HEK293T (cell line): ENCODE measurements at regions not wholly inside any gene's neighbourhood (a gene's known extent, or its start where the extent isn't known, plus 50 kb on each side); places are given as distances from the start of the nearest gene placed in this dataset.

Experiments
- ARNT ChIP-seq: fragments of 450-650 bp; IDR thresholded peaks from 2 replicates; pipeline ENCODE4 v1.6.1; 2017; ENCODE audit warnings: mild to moderate bottlenecking
- BHLHE40 ChIP-seq: fragments of 450-650 bp; IDR thresholded peaks from 2 replicates; pipeline ENCODE4 v1.6.1; 2016; ENCODE audit warnings: mild to moderate bottlenecking, moderate library complexity, borderline replicate concordance
- FOXA1 ChIP-seq: fragments of 450-650 bp; IDR thresholded peaks from 2 replicates; pipeline ENCODE4 v1.6.1; 2016; ENCODE audit warnings: mild to moderate bottlenecking
- FOXK2 ChIP-seq: fragments of 450-650 bp; IDR thresholded peaks from 2 replicates; pipeline ENCODE4 v1.6.1; 2016; ENCODE audit warnings: mild to moderate bottlenecking
- FOXM1 ChIP-seq: fragments of 450-650 bp; IDR thresholded peaks from 2 replicates; pipeline ENCODE4 v1.6.1; 2017; ENCODE audit warnings: mild to moderate bottlenecking, borderline replicate concordance
- L3MBTL2 ChIP-seq: fragments of 450-650 bp; conservative IDR thresholded peaks from 2 replicates; pipeline ENCODE4 v1.6.1; 2016; ENCODE audit warnings: mild to moderate bottlenecking
- SP1 ChIP-seq: fragments of 450-650 bp; IDR thresholded peaks from 2 replicates; pipeline ENCODE4 v1.6.1; 2017
- SUZ12 ChIP-seq: fragments of 450-650 bp; IDR thresholded peaks from 2 replicates; pipeline ENCODE4 v1.6.1; 2016; ENCODE audit warnings: mild to moderate bottlenecking
- TARDBP ChIP-seq: fragments of 450-650 bp; IDR thresholded peaks from 2 replicates; pipeline ENCODE4 v1.6.1; 2016
- ZNF384 ChIP-seq: fragments of 450-650 bp; IDR thresholded peaks from 2 replicates; pipeline ENCODE4 v1.6.1; 2016
- TF ChIP-seq, protein P1 (sequence below): fragments of 450-650 bp; IDR thresholded peaks from 2 replicates; pipeline ENCODE4 v1.6.1; 2016

DNA sequence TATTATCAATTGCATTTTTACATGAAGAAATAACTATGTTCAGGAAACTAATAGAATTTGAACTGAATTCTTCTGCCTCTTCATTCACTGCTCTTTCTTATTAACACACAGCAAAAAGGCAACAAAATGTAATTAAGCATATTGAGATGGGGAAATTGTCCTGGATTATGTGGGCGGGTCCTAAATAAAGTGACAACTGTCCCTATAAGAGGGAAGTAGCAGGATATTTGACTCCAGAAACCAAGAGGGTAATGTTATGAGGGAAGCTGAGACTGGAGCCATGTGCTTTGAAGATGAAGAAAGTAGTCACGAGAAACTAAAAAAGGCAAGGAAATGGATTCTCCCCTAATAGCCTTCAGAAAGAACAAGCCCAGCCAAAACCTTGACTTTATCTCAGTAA is 311.2 kb upstream of the PIK3R1 start:
- no peak for TF ChIP-seq FOXK2
- TF ChIP-seq, protein P1, sequence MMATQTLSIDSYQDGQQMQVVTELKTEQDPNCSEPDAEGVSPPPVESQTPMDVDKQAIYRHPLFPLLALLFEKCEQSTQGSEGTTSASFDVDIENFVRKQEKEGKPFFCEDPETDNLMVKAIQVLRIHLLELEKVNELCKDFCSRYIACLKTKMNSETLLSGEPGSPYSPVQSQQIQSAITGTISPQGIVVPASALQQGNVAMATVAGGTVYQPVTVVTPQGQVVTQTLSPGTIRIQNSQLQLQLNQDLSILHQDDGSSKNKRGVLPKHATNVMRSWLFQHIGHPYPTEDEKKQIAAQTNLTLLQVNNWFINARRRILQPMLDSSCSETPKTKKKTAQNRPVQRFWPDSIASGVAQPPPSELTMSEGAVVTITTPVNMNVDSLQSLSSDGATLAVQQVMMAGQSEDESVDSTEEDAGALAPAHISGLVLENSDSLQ: no peak
- TF ChIP-seq BHLHE40: no peak
- no peak for TF ChIP-seq FOXA1
- TF ChIP-seq SUZ12: no peak
- TF ChIP-seq SP1: no peak
- no peak for TF ChIP-seq FOXM1
- TF ChIP-seq L3MBTL2: no peak
- no peak for TF ChIP-seq ARNT
- TF ChIP-seq TARDBP: no peak
- TF ChIP-seq ZNF384: no peak
